H1 (cell line): ENCODE measurements at regions not wholly inside any gene's neighbourhood (a gene's known extent, or its start where the extent isn't known, plus 50 kb on each side); places are given as distances from the start of the nearest gene placed in this dataset.

Experiments
- CTCF ChIA-PET: fragments of 300-600 bp; sonication (Branson Sonifier 250); formaldehyde crosslinking; loops from one replicate; lab custom pipeline; 2021; ENCODE audit not compliant: partially characterized antibody; lab: Charles Lee
- POLR2A ChIA-PET: fragments of 300-600 bp; sonication (Branson Sonifier 250); formaldehyde crosslinking; loops from one replicate; lab custom pipeline; 2021; ENCODE audit warnings: inconsistent platforms; ENCODE audit not compliant: partially characterized antibody; lab: Charles Lee
- DNase-seq, 2 experiments: peaks; one replicate each; pipeline versions ENCODE4 v3.0.0 to v3.0.0-alpha.2; 2010 to 2022; ENCODE audit warnings: low spot score in 2 of 2, low read depth in 1 of 2, mixed read lengths in 1 of 2
- FAIRE-seq: peaks from 2 replicates; lab custom pipeline; 2011; peaks lifted over from hg19 to GRCh38; lab: Jason Lieb, UNC
- H2AFZ ChIP-seq: 2 replicates; pipeline ENCODE4 v1.8.1; 2012; ENCODE audit warnings: low read length, inconsistent platforms
- H2AK5ac ChIP-seq: 2 replicates; pipeline ENCODE4 v1.6.1; 2013; ENCODE audit warnings: low read depth, low read length
- H2BK120ac ChIP-seq: replicated peaks from 2 replicates; pipeline ENCODE3; 2013; ENCODE audit warnings: low read depth, low read length, inconsistent platforms
- H2BK12ac ChIP-seq: 2 replicates; pipeline ENCODE4 v1.6.1; 2013; ENCODE audit warnings: low read depth, low read length
- H2BK15ac ChIP-seq: 2 replicates; pipeline ENCODE4 v1.6.1; 2013; ENCODE audit warnings: low read length
- H2BK20ac ChIP-seq: 2 replicates; pipeline ENCODE4 v1.6.1; 2013; ENCODE audit warnings: low read length
- H2BK5ac ChIP-seq: 2 replicates; pipeline ENCODE4 v1.6.1; 2013; ENCODE audit warnings: low read depth, low read length
- H3K14ac ChIP-seq: 2 replicates; pipeline ENCODE4 v1.6.1; 2013; ENCODE audit warnings: inconsistent platforms; ENCODE audit not compliant: insufficient read length
- H3K18ac ChIP-seq: 2 replicates; pipeline ENCODE4 v1.6.1; 2013; ENCODE audit warnings: low read length; ENCODE audit errors: extremely low read depth
- H3K23ac ChIP-seq: 2 replicates; pipeline ENCODE4 v1.6.1; 2013; ENCODE audit warnings: inconsistent platforms; ENCODE audit not compliant: insufficient read length
- H3K23me2 ChIP-seq: 2 replicates; pipeline ENCODE4 v1.6.1; 2013; ENCODE audit warnings: low read depth, low read length
- H3K27ac ChIP-seq: 2 replicates; pipeline ENCODE4 v1.6.1; 2011; ENCODE audit warnings: low read depth, low read length, inconsistent platforms
- H3K27me3 ChIP-seq, 4 experiments: replicated peaks in 1 of 4; 1 replicate in 1 of 4; 2 replicates in 3 of 4; pipeline versions ENCODE4 v1.6.1 to v1.8.1; 2011 to 2013; ENCODE audit warnings: low read length in 3 of 4, mild to moderate bottlenecking in 3 of 4, inconsistent platforms in 2 of 4, mixed read lengths in 2 of 4, moderate library complexity in 1 of 4; ENCODE audit not compliant: control insufficient read depth in 3 of 4, insufficient read depth in 3 of 4; ENCODE audit errors: extremely low read depth in 1 of 4
- H3K36me3 ChIP-seq, 4 experiments: 2 replicates each; pipeline versions ENCODE4 v1.6.1 to v1.8.1; 2011 to 2013; ENCODE audit warnings: mild to moderate bottlenecking in 4 of 4, low read length in 3 of 4, moderate library complexity in 2 of 4, control low read depth in 1 of 4, inconsistent platforms in 1 of 4; ENCODE audit not compliant: insufficient read depth in 4 of 4, control insufficient read depth in 2 of 4
- H3K4ac ChIP-seq: replicated peaks from 2 replicates; pipeline ENCODE3; 2013; ENCODE audit warnings: low read length, low read depth, mixed read lengths, inconsistent platforms; ENCODE audit not compliant: insufficient read length
- H3K4me1 ChIP-seq, 4 experiments: replicated peaks in 1 of 4; 1 replicate in 1 of 4; 2 replicates in 3 of 4; pipeline versions ENCODE4 v1.6.1 to v1.8.1; 2011 to 2013; ENCODE audit warnings: low read length in 3 of 4, inconsistent platforms in 2 of 4, mixed read lengths in 1 of 4; ENCODE audit not compliant: insufficient read depth in 4 of 4, control insufficient read depth in 3 of 4
- H3K4me2 ChIP-seq, 2 experiments: 2 replicates each; pipeline versions ENCODE4 v1.6.1 to v1.8.1; 2011 to 2013; ENCODE audit warnings: low read depth in 2 of 2, low read length in 2 of 2, control low read depth in 1 of 2, inconsistent platforms in 1 of 2, mild to moderate bottlenecking in 1 of 2; ENCODE audit not compliant: insufficient read depth in 1 of 2
- H3K4me3 ChIP-seq, 4 experiments: fragments of 200-600, 300-600 bp in 1 of 4; sonication (generic), shearing (Covaris generic), sonication (Bioruptor Twin) in 1 of 4; 2 replicates each; pipeline versions ENCODE4 v1.5.1 to v1.8.1; 2011 to 2016; ENCODE audit warnings: low read length in 4 of 4, low read depth in 3 of 4, control low read depth in 2 of 4, inconsistent platforms in 2 of 4, mild to moderate bottlenecking in 2 of 4, mixed read lengths in 1 of 4, moderate library complexity in 1 of 4; ENCODE audit not compliant: insufficient read depth in 2 of 4; ENCODE audit errors: extremely low read depth in 1 of 4
- H3K56ac ChIP-seq: replicated peaks from 2 replicates; pipeline ENCODE3; 2013; ENCODE audit warnings: low read depth, mild to moderate bottlenecking, mixed read lengths, low read length, inconsistent platforms; ENCODE audit not compliant: insufficient read length
- H3K79me1 ChIP-seq: 2 replicates; pipeline ENCODE4 v1.6.1; 2013; ENCODE audit warnings: low read depth, low read length, control low read depth
- H3K79me2 ChIP-seq, 2 experiments: 2 replicates each; pipeline versions ENCODE4 v1.6.1 to v1.8.1; 2012 to 2013; ENCODE audit warnings: low read length in 2 of 2, mild to moderate bottlenecking in 2 of 2, inconsistent platforms in 1 of 2; ENCODE audit not compliant: insufficient read depth in 2 of 2, control insufficient read depth in 1 of 2
- H3K9ac ChIP-seq, 4 experiments: replicated peaks in 1 of 4; 1 replicate in 1 of 4; 2 replicates in 3 of 4; pipeline versions ENCODE4 v1.6.1 to v1.8.1; 2011 to 2013; ENCODE audit warnings: low read depth in 3 of 4, low read length in 3 of 4, control low read depth in 2 of 4, mild to moderate bottlenecking in 2 of 4, moderate library complexity in 2 of 4, inconsistent platforms in 1 of 4; ENCODE audit errors: extremely low read depth in 1 of 4
- H3K9me3 ChIP-seq, 2 experiments: 2 replicates each; pipeline versions ENCODE4 v1.6.1 to v1.8.1; 2012 to 2013; ENCODE audit warnings: mild to moderate bottlenecking in 2 of 2, moderate library complexity in 2 of 2, control low read depth in 1 of 2, inconsistent platforms in 1 of 2, low read depth in 1 of 2, low read length in 1 of 2, mixed read lengths in 1 of 2; ENCODE audit not compliant: insufficient read depth in 2 of 2
- H4K20me1 ChIP-seq, 2 experiments: replicated peaks in 1 of 2; 2 replicates each; pipeline versions ENCODE3 to v1.8.1; 2011 to 2013; ENCODE audit warnings: inconsistent platforms in 2 of 2, low read length in 2 of 2, mild to moderate bottlenecking in 1 of 2; ENCODE audit not compliant: insufficient read depth in 2 of 2, control insufficient read depth in 1 of 2
- H4K5ac ChIP-seq: 2 replicates; pipeline ENCODE4 v1.6.1; 2013; ENCODE audit warnings: low read length, low read depth, mixed read lengths, inconsistent platforms; ENCODE audit not compliant: insufficient read length
- H4K8ac ChIP-seq: 2 replicates; pipeline ENCODE4 v1.8.0; 2013; ENCODE audit warnings: mild to moderate bottlenecking, moderate library complexity, low read length, inconsistent platforms; ENCODE audit not compliant: insufficient read depth; ENCODE audit errors: extremely low read depth
- H4K91ac ChIP-seq: replicated peaks from 2 replicates; pipeline ENCODE3; 2013; ENCODE audit warnings: low read length, mixed read lengths, inconsistent platforms; ENCODE audit not compliant: insufficient read length
- BCL11A ChIP-seq, 2 experiments: IDR thresholded peaks; one replicate each; pipeline ENCODE4 v1.6.1; 2011; ENCODE audit warnings: low read depth in 2 of 2, low read length in 2 of 2, mild to moderate bottlenecking in 2 of 2
- CBX5 ChIP-seq: fragments of 300-800, 300-1000 bp; sonication (generic); IDR thresholded peaks from 2 replicates; pipeline ENCODE4 v1.7.1; 2016; ENCODE audit warnings: antibody characterized with exemption, low read length, low read depth
- CEBPB ChIP-seq: IDR thresholded peaks from 2 replicates; pipeline ENCODE4 v1.6.1; 2012; ENCODE audit warnings: low read depth, low read length
- SIRT6 ChIP-seq: IDR thresholded peaks from one replicate; pipeline ENCODE4 v1.7.1; 2012; ENCODE audit warnings: low read length, inconsistent platforms
- WGBS, 2 experiments: shearing (Covaris generic) in 1 of 2; methylation state at CpG; one replicate each; pipeline versions ENCODE4 v1.1.6 to v1.1.7; 2013 to 2015; ENCODE audit warnings: low lambda C conversion rate in 2 of 2, mixed read lengths in 2 of 2, inconsistent platforms in 1 of 2, low coverage in 1 of 2, missing lambda C conversion rate in 1 of 2; ENCODE audit not compliant: insufficient replicate concordance in 2 of 2, insufficient coverage in 1 of 2, insufficient read length in 1 of 2; ENCODE audit errors: extremely low coverage in 1 of 2, missing lambda C conversion rate in 1 of 2; 5-methylcytosine and 5-hydroxymethylcytosine counted together

DNA sequence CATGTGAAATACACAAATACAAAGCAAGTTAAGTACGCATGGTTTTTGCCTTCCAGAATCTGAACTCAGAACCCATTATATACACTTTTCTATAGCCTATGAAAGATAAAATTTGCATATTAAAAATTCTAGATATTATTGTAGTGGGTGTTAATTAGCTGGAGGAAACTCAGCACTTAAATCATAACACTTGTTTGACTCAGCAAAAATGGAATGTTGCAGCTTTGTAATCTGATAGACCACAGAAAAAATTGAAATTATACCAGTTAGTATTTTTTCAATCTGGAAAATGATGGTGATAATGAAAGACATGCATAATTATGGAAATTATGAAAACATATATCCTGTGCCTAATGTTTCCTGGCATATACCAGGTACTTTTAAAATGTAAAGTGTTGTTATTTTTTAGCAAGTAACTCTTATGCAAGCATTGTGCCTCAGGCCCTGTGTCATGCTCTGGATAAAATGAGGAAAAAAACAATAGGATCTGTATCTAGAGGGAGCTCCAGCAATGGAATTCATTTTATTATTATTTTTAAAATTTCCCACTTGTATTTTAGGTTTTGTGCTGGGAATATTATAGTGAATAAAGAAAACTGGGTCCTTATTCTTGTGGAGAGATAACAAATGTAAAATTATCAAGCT is 490.4 kb upstream of the SEMA3A start:
- Histone ChIP-seq H2BK15ac (no peak overlapping the region), H3K27me3 (no peaks in the 10 kb centered on the region)
- FAIRE-seq, result no peak
- TF ChIP-seq BCL11A (IDR thresholded peaks at IDR 0.05; ENCODE audit: low read depth in 2 of 2, low read length in 2 of 2) (no peak), SIRT6 (no peak), CEBPB (no peak), CBX5 (no peak)

More for the DNA sequence above, 490.4 kb upstream of the SEMA3A start:
- H2BK12ac ChIP-seq, result no peak overlapping the region
- ChIA-PET POLR2A (interaction anchor here (0.5 kb wide), 1 partner anchor 490 kb away, joined by 3 read pairs; the partner anchor contains the start of gene SEMA3A), CTCF (no interaction called here)
- H4K91ac ChIP-seq, result no peak overlapping the region
- no peaks in the 10 kb centered on the region for H4K20me1 ChIP-seq
- no peak overlapping the region for H4K5ac ChIP-seq
- H3K79me1 ChIP-seq, result no peaks in the 10 kb centered on the region
- H3K18ac ChIP-seq, result no peak overlapping the region
- H3K23ac ChIP-seq, result no peak overlapping the region
- 96% methylated on average over 1 of the region's 1 CpG; no CpG with 5 or more reads in 1 of the 2 experiments for WGBS, 2 experiments
- H2AFZ ChIP-seq, result no peak overlapping the region
- no peaks in the 10 kb centered on the region; a peak in 1 of 8 replicates for H3K36me3 ChIP-seq
- H3K27ac ChIP-seq, result no peak overlapping the region
- no peaks in the 10 kb centered on the region for H3K23me2 ChIP-seq
- no peaks in the 10 kb centered on the region for H3K79me2 ChIP-seq
- H3K4ac ChIP-seq, result no peak overlapping the region
- no peak overlapping the region for H3K4me2 ChIP-seq
- H4K8ac ChIP-seq, result no peak overlapping the region
- H3K56ac ChIP-seq, result no peak overlapping the region
- DNase-seq, result no peak
- H3K4me3 ChIP-seq, result no peak overlapping the region
- H3K9me3 ChIP-seq, result no peaks in the 10 kb centered on the region
- H2BK120ac ChIP-seq, result no peak overlapping the region
- no peak overlapping the region for H2BK5ac ChIP-seq
- H3K4me1 ChIP-seq, result no peaks in the 10 kb centered on the region
- H2AK5ac ChIP-seq, result no peak overlapping the region
- no peak overlapping the region for H3K9ac ChIP-seq
- H2BK20ac ChIP-seq, result no peak overlapping the region
- no peak overlapping the region for H3K14ac ChIP-seq
